ENCODE measurements at regions not wholly inside any gene's neighbourhood (a gene's known extent, or its start where the extent isn't known, plus 50 kb on each side); places are given as distances from the start of the nearest gene placed in this dataset.

- Histone ChIP-seq H3K4me1 (no peaks in the 10 kb centered on the region), H3K27me3 (no peaks in the 10 kb centered on the region), H3K4me3 (no peak overlapping the region), H3K27ac (no peak overlapping the region), H3K9me3 (no peaks in the 10 kb centered on the region), H3K36me3 (no peaks in the 10 kb centered on the region)
- TF ChIP-seq CTCF (IDR thresholded peaks at IDR 0.05) (no peak), POLR2AphosphoS5 (IDR thresholded peaks at IDR 0.05) (no peak), POLR2A (IDR thresholded peaks at IDR 0.05) (no peak)
- intact Hi-C loops (cut with DNase I; ENCODE audit: low total_unique reads) = no loop called here
- no peak for DNase-seq (ENCODE audit: low spot score in 2 of 2)
These were observed 443.2 kb downstream of the TOX3 start for GRCh38 chr16:52103791-52104190.

- TF ChIP-seq POLR2A (IDR thresholded peaks at IDR 0.05) = no peak
- TF ChIP-seq CTCF (IDR thresholded peaks at IDR 0.05) = no peak
- no peak for TF ChIP-seq POLR2AphosphoS5 (IDR thresholded peaks at IDR 0.05)
- intact Hi-C loops (cut with DNase I; ENCODE audit: low total_unique reads) = no loop called here
- Histone ChIP-seq H3K27me3 (no peaks in the 10 kb centered on the region), H3K9me3 (no peaks in the 10 kb centered on the region), H3K27ac (no peak overlapping the region), H3K4me1 (no peaks in the 10 kb centered on the region), H3K36me3 (no peaks in the 10 kb centered on the region), H3K4me3 (no peak overlapping the region)
- no peak for DNase-seq (ENCODE audit: low spot score in 2 of 2)
These were observed 445.7 kb downstream of the TOX3 start for GRCh38 chr16:52101246-52101645.

- Histone ChIP-seq H3K36me3 (no peaks in the 10 kb centered on the region), H3K9me3 (no peaks in the 10 kb centered on the region), H3K4me3 (no peak overlapping the region), H3K4me1 (no peaks in the 10 kb centered on the region), H3K27ac (no peak overlapping the region), H3K27me3 (no peaks in the 10 kb centered on the region)
- TF ChIP-seq POLR2A (IDR thresholded peaks at IDR 0.05) = no peak
- TF ChIP-seq CTCF (IDR thresholded peaks at IDR 0.05) = no peak
- TF ChIP-seq POLR2AphosphoS5 (IDR thresholded peaks at IDR 0.05) = no peak
- DNase-seq (ENCODE audit: low spot score in 2 of 2) = no peak
- intact Hi-C loops (cut with DNase I; ENCODE audit: low total_unique reads) = loop anchor here (5.0 kb wide), 1 partner anchor 1452 kb away; no protein-coding TSS in a partner anchor
These were observed 447.6 kb downstream of the TOX3 start for GRCh38 chr16:52099382-52099781.

- no peaks in the 10 kb centered on the region for H3K27me3 ChIP-seq
- DNase-seq (ENCODE audit: low spot score in 2 of 2) = no peak
- H3K9me3 ChIP-seq = no peaks in the 10 kb centered on the region
- intact Hi-C loops (cut with DNase I; ENCODE audit: low total_unique reads) = loop anchor here (5.0 kb wide), 1 partner anchor 1448 kb away; no protein-coding TSS in a partner anchor
- H3K4me3 ChIP-seq = no peak overlapping the region
- H3K4me1 ChIP-seq = no peaks in the 10 kb centered on the region
- H3K27ac ChIP-seq = no peak overlapping the region
- TF ChIP-seq CTCF (IDR thresholded peaks at IDR 0.05) (no peak), POLR2A (IDR thresholded peaks at IDR 0.05) (no peak), POLR2AphosphoS5 (IDR thresholded peaks at IDR 0.05) (no peak)
- no peaks in the 10 kb centered on the region for H3K36me3 ChIP-seq
These were observed 451.5 kb downstream of the TOX3 start for GRCh38 chr16:52095471-52095870.

GRCh38 chr16:52092126-52092525 lies 454.8 kb downstream of the TOX3 start:
- no peaks in the 10 kb centered on the region for H3K4me1 ChIP-seq
- no peak for DNase-seq (ENCODE audit: low spot score in 2 of 2)
- H3K27me3 ChIP-seq = no peaks in the 10 kb centered on the region
- H3K27ac ChIP-seq = no peak overlapping the region
- H3K9me3 ChIP-seq = no peaks in the 10 kb centered on the region
- TF ChIP-seq POLR2A (IDR thresholded peaks at IDR 0.05) = no peak
- no peak for TF ChIP-seq POLR2AphosphoS5 (IDR thresholded peaks at IDR 0.05)
- no peak for TF ChIP-seq CTCF (IDR thresholded peaks at IDR 0.05)
- no peak overlapping the region for H3K4me3 ChIP-seq
- intact Hi-C loops (cut with DNase I; ENCODE audit: low total_unique reads) = no loop called here
- no peaks in the 10 kb centered on the region for H3K36me3 ChIP-seq

All from breast epithelium (tissue), 4 donors.